H9 (cell line): ENCODE measurements at regions not wholly inside any gene's neighbourhood (a gene's known extent, or its start where the extent isn't known, plus 50 kb on each side); places are given as distances from the start of the nearest gene placed in this dataset.

ENCODE experiments used
- DNase-seq: peaks from one replicate; pipeline ENCODE4 v3.0.0-alpha.2; 2017
- H2AFZ ChIP-seq: one replicate; pipeline ENCODE4 v1.6.1; 2013; ENCODE audit warnings: mild to moderate bottlenecking, low read length, control low read depth, moderate library complexity
- H2AK5ac ChIP-seq: 2 replicates; pipeline ENCODE4 v1.6.1; 2013; ENCODE audit warnings: low read length, control low read depth, mixed read lengths; ENCODE audit not compliant: insufficient read length
- H2BK120ac ChIP-seq: one replicate; pipeline ENCODE4 v1.6.1; 2013; ENCODE audit warnings: low read depth, mild to moderate bottlenecking, low read length, control low read depth, inconsistent platforms; ENCODE audit not compliant: poor library complexity, severe bottlenecking
- H2BK12ac ChIP-seq: 2 replicates; pipeline ENCODE4 v1.6.1; 2013; ENCODE audit warnings: low read length, control low read depth, mixed read lengths, low read depth; ENCODE audit not compliant: insufficient read length
- H2BK15ac ChIP-seq: 2 replicates; pipeline ENCODE4 v1.6.1; 2013; ENCODE audit warnings: low read depth, low read length, control low read depth
- H2BK20ac ChIP-seq: one replicate; pipeline ENCODE4 v1.6.1; 2013; ENCODE audit warnings: low read depth, mild to moderate bottlenecking, low read length, control low read depth, inconsistent platforms; ENCODE audit not compliant: poor library complexity, severe bottlenecking
- H2BK5ac ChIP-seq: 2 replicates; pipeline ENCODE4 v1.6.1; 2013; ENCODE audit warnings: low read length, control low read depth, mixed read lengths; ENCODE audit not compliant: insufficient read length
- H3K14ac ChIP-seq: 2 replicates; pipeline ENCODE4 v1.6.1; 2013; ENCODE audit warnings: low read length, control low read depth; ENCODE audit not compliant: insufficient read depth
- H3K18ac ChIP-seq: 2 replicates; pipeline ENCODE4 v1.6.1; 2013; ENCODE audit warnings: low read depth, mild to moderate bottlenecking, mixed read lengths, low read length, control low read depth; ENCODE audit not compliant: insufficient read length
- H3K23ac ChIP-seq: 2 replicates; pipeline ENCODE4 v1.6.1; 2013; ENCODE audit warnings: low read length, control low read depth, mixed read lengths, low read depth; ENCODE audit not compliant: insufficient read length
- H3K23me2 ChIP-seq: 2 replicates; pipeline ENCODE4 v1.6.1; 2013; ENCODE audit warnings: low read depth, mild to moderate bottlenecking, mixed read lengths, low read length, control low read depth; ENCODE audit not compliant: insufficient read length, poor library complexity, severe bottlenecking
- H3K27ac ChIP-seq: 2 replicates; pipeline ENCODE4 v1.5.1; 2013; ENCODE audit warnings: low read length, control low read depth, mixed read lengths, low read depth; ENCODE audit not compliant: insufficient read length
- H3K27me3 ChIP-seq: 2 replicates; pipeline ENCODE4 v1.6.1; 2013; ENCODE audit warnings: low read length, control low read depth, inconsistent platforms; ENCODE audit not compliant: insufficient read depth
- H3K4ac ChIP-seq: 2 replicates; pipeline ENCODE4 v1.6.1; 2013; ENCODE audit warnings: low read depth, mild to moderate bottlenecking, control low read depth, inconsistent platforms, low read length, moderate library complexity
- H3K4me1 ChIP-seq: 2 replicates; pipeline ENCODE4 v1.6.1; 2013; ENCODE audit warnings: low read length, control low read depth, inconsistent platforms; ENCODE audit not compliant: insufficient read depth
- H3K4me2 ChIP-seq: 2 replicates; pipeline ENCODE4 v1.6.1; 2013; ENCODE audit warnings: low read length, control low read depth, mixed read lengths; ENCODE audit not compliant: insufficient read length, insufficient read depth
- H3K56ac ChIP-seq: 2 replicates; pipeline ENCODE4 v1.6.1; 2013; ENCODE audit warnings: low read depth, mild to moderate bottlenecking, mixed read lengths, low read length, control low read depth; ENCODE audit not compliant: insufficient read length
- H3K79me1 ChIP-seq: 2 replicates; pipeline ENCODE4 v1.6.1; 2013; ENCODE audit warnings: low read depth, mild to moderate bottlenecking, moderate library complexity, low read length, control low read depth, inconsistent platforms; ENCODE audit not compliant: insufficient read depth, poor library complexity, severe bottlenecking
- H3K79me2 ChIP-seq: 2 replicates; pipeline ENCODE4 v1.6.1; 2013; ENCODE audit warnings: low read length, control low read depth, inconsistent platforms; ENCODE audit not compliant: insufficient read depth
- H3K9ac ChIP-seq: 2 replicates; pipeline ENCODE4 v1.6.1; 2013; ENCODE audit warnings: low read length, control low read depth, mixed read lengths; ENCODE audit not compliant: insufficient read length; ENCODE audit errors: extremely low read depth
- H3K9me3 ChIP-seq: one replicate; pipeline ENCODE4 v1.6.1; 2013; ENCODE audit warnings: low read depth, low read length, inconsistent platforms; ENCODE audit not compliant: control insufficient read depth
- H3T11ph ChIP-seq: one replicate; pipeline ENCODE4 v1.6.1; 2013; ENCODE audit warnings: mild to moderate bottlenecking, low read length, control low read depth, inconsistent platforms
- H4K20me1 ChIP-seq: one replicate; pipeline ENCODE4 v1.6.1; 2013; ENCODE audit not compliant: control insufficient read depth, insufficient read length, insufficient read depth
- H4K5ac ChIP-seq: 2 replicates; pipeline ENCODE4 v1.6.1; 2013; ENCODE audit warnings: low read depth, mild to moderate bottlenecking, mixed read lengths, low read length, control low read depth; ENCODE audit not compliant: insufficient read length
- H4K8ac ChIP-seq: replicated peaks from 2 replicates; pipeline ENCODE4 v1.6.1; 2013; ENCODE audit warnings: low read length, control low read depth, mixed read lengths, low read depth; ENCODE audit not compliant: insufficient read length
- H4K91ac ChIP-seq: 2 replicates; pipeline ENCODE4 v1.6.1; 2013; ENCODE audit warnings: low read depth, mild to moderate bottlenecking, moderate library complexity, mixed read lengths, low read length, control low read depth; ENCODE audit not compliant: insufficient read length
- H3K27ac Mint-ChIP-seq, 3 experiments: 2 replicates in 2 of 3; 3 replicates in 1 of 3; pipeline ENCODE4 v1.8.0; 2020 to 2021; ENCODE audit warnings: mixed read lengths in 3 of 3, mild to moderate bottlenecking in 1 of 3, moderate library complexity in 1 of 3
- H3K27me3 Mint-ChIP-seq: 2 replicates; pipeline ENCODE4 v1.8.0; 2021; ENCODE audit warnings: low read depth, mild to moderate bottlenecking, moderate library complexity, mixed read lengths
- H3K36me3 Mint-ChIP-seq, 3 experiments: 2 replicates in 2 of 3; 3 replicates in 1 of 3; pipeline ENCODE4 v1.8.0; 2020 to 2021; ENCODE audit warnings: low read depth in 3 of 3, mixed read lengths in 3 of 3; ENCODE audit not compliant: insufficient read depth in 1 of 3
- H3K4me1 Mint-ChIP-seq, 2 experiments: 2 replicates each; pipeline ENCODE4 v1.8.0; 2020; ENCODE audit warnings: mixed read lengths in 2 of 2
- H3K4me3 Mint-ChIP-seq, 2 experiments: 2 replicates in 1 of 2; 3 replicates in 1 of 2; pipeline ENCODE4 v1.8.0; 2020 to 2021; ENCODE audit warnings: mild to moderate bottlenecking in 2 of 2, mixed read lengths in 2 of 2, moderate library complexity in 1 of 2
- H3K9me3 Mint-ChIP-seq, 2 experiments: 2 replicates in 1 of 2; 3 replicates in 1 of 2; pipeline ENCODE4 v1.8.0; 2020; ENCODE audit warnings: mild to moderate bottlenecking in 2 of 2, mixed read lengths in 2 of 2, moderate library complexity in 1 of 2
- WGBS: extraction: QIAGEN DNeasy Blood & Tissue Kit; methylation state at CpG from one replicate; pipeline ENCODE4 v1.1.7; 2013; ENCODE audit warnings: missing lambda C conversion rate, low lambda C conversion rate, mixed read lengths; ENCODE audit not compliant: insufficient read length; ENCODE audit errors: extremely low coverage; 5-methylcytosine and 5-hydroxymethylcytosine counted together
- TF ChIP-seq, protein P1 (sequence below): fragments of 200-600 bp; sonication (generic); conservative IDR thresholded peaks from 3 replicates; pipeline ENCODE4 v1.8.0; 2021; ENCODE audit warnings: antibody characterized with exemption, mild to moderate bottlenecking

- no peak overlapping the region for H3K18ac ChIP-seq
- no peaks in the 10 kb centered on the region for H3K4me1 ChIP-seq
- no peak overlapping the region for H3K23ac ChIP-seq
- no peak overlapping the region for H4K8ac ChIP-seq
- H2BK5ac ChIP-seq: no peak overlapping the region
- no peaks in the 10 kb centered on the region for H3K23me2 ChIP-seq
- H3K56ac ChIP-seq: no peak overlapping the region
- no CpG with 5 or more reads among the region's 3 CpGs for WGBS
- TF ChIP-seq, protein P1, sequence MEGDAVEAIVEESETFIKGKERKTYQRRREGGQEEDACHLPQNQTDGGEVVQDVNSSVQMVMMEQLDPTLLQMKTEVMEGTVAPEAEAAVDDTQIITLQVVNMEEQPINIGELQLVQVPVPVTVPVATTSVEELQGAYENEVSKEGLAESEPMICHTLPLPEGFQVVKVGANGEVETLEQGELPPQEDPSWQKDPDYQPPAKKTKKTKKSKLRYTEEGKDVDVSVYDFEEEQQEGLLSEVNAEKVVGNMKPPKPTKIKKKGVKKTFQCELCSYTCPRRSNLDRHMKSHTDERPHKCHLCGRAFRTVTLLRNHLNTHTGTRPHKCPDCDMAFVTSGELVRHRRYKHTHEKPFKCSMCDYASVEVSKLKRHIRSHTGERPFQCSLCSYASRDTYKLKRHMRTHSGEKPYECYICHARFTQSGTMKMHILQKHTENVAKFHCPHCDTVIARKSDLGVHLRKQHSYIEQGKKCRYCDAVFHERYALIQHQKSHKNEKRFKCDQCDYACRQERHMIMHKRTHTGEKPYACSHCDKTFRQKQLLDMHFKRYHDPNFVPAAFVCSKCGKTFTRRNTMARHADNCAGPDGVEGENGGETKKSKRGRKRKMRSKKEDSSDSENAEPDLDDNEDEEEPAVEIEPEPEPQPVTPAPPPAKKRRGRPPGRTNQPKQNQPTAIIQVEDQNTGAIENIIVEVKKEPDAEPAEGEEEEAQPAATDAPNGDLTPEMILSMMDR: no peak
- no peak overlapping the region for H3K4me3 Mint-ChIP-seq
- no peak overlapping the region for H3K27ac ChIP-seq
- no peak overlapping the region for H3T11ph ChIP-seq
- no peak overlapping the region for H4K91ac ChIP-seq
- H2AK5ac ChIP-seq: no peak overlapping the region
- H3K4me2 ChIP-seq: no peak overlapping the region
- no peaks in the 10 kb centered on the region for H3K79me2 ChIP-seq
- H4K20me1 ChIP-seq: no peaks in the 10 kb centered on the region
- no peak overlapping the region for H2BK20ac ChIP-seq
- peaks cover 5% of the 10 kb centered on the region in 2 experiments; a peak in 3 of 4 replicates for H3K4me1 Mint-ChIP-seq
- no peaks in the 10 kb centered on the region for H3K79me1 ChIP-seq
- H3K9ac ChIP-seq: no peak overlapping the region
- no peaks in the 10 kb centered on the region for H3K27me3 ChIP-seq
- H3K9me3 Mint-ChIP-seq: peaks cover 17 to 18% of the 10 kb centered on the region in 2 experiments
- H3K27ac Mint-ChIP-seq: no peak overlapping the region
- H3K14ac ChIP-seq: no peak overlapping the region
- no peak overlapping the region for H2AFZ ChIP-seq
- peaks cover 4 to 18% (median 8%) of the 10 kb centered on the region in 3 experiments; a peak in 6 of 7 replicates for H3K36me3 Mint-ChIP-seq
- H3K27me3 Mint-ChIP-seq: no peaks in the 10 kb centered on the region
- no peak overlapping the region for H4K5ac ChIP-seq
- no peak for DNase-seq
- H3K4ac ChIP-seq: no peak overlapping the region
- no peak overlapping the region for H2BK120ac ChIP-seq
- H2BK12ac ChIP-seq: no peak overlapping the region
- no peak overlapping the region for H2BK15ac ChIP-seq
- no peaks in the 10 kb centered on the region for H3K9me3 ChIP-seq
Observed at GRCh38 chr13:44676534-44676933, 100.4 kb upstream of the TSC22D1 start.
